HUES64 (cell line): ENCODE measurements at regions not wholly inside any gene's neighbourhood (a gene's known extent, or its start where the extent isn't known, plus 50 kb on each side); places are given as distances from the start of the nearest gene placed in this dataset.
"Not testable (repeated sequence)": the region's sequence is repeated elsewhere in the genome, so short reads cannot be mapped to it uniquely, and the experiment has no call there.

Source experiments
- H3K27ac ChIP-seq: 2 replicates; pipeline ENCODE4 v1.7.0; 2013; ENCODE audit warnings: low read depth, low read length, inconsistent platforms
- H3K27me3 ChIP-seq: 2 replicates; pipeline ENCODE4 v1.6.1; 2013; ENCODE audit warnings: mild to moderate bottlenecking, low read length; ENCODE audit not compliant: insufficient read depth
- H3K36me3 ChIP-seq: 2 replicates; pipeline ENCODE4 v1.6.1; 2013; ENCODE audit warnings: mild to moderate bottlenecking, low read length; ENCODE audit not compliant: insufficient read depth
- H3K4me1 ChIP-seq: 2 replicates; pipeline ENCODE4 v1.6.1; 2013; ENCODE audit warnings: mild to moderate bottlenecking, low read length, moderate library complexity; ENCODE audit not compliant: insufficient read depth
- H3K4me3 ChIP-seq: 2 replicates; pipeline ENCODE4 v1.5.1; 2013; ENCODE audit warnings: mild to moderate bottlenecking, low read length, moderate library complexity
- H3K9ac ChIP-seq: 2 replicates; pipeline ENCODE4 v1.6.1; 2013; ENCODE audit warnings: mild to moderate bottlenecking, low read depth, low read length
- H3K9me3 ChIP-seq: 2 replicates; pipeline ENCODE4 v1.6.1; 2013; ENCODE audit warnings: low read depth, low read length; ENCODE audit not compliant: insufficient read depth
- WGBS: fragments of 150-250, 120-280 bp; methylation state at CpG from one replicate; pipeline ENCODE4 v1.1.7; 2013; ENCODE audit warnings: missing lambda C conversion rate; 5-methylcytosine and 5-hydroxymethylcytosine counted together

DNA sequence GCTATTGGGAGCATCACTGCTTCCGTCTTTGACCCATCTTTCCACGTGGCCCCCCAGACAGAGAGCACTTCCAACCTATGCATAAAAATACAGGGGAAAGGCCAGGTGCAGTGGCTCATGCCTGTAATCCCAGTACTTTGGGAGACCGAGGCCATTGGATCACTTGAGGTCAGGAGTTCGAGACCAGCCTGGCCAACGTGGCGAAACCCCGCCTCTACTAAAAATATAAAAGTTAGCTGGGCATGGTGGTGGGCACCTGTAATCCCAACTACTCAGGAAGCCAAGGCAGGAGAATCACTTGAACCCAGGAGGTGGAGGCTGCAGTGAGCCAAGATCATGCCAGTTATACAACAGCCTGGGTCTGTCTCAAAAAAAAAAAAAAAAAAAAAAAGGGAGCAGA lies 55.9 kb upstream of the URI1 start:
- WGBS: 95% methylated on average over 7 of the region's 7 CpGs
- H3K9ac ChIP-seq, H3K9me3 ChIP-seq, H3K36me3 ChIP-seq, H3K27ac ChIP-seq, H3K4me1 ChIP-seq, H3K4me3 ChIP-seq, H3K27me3 ChIP-seq: not testable (repeated sequence)

DNA sequence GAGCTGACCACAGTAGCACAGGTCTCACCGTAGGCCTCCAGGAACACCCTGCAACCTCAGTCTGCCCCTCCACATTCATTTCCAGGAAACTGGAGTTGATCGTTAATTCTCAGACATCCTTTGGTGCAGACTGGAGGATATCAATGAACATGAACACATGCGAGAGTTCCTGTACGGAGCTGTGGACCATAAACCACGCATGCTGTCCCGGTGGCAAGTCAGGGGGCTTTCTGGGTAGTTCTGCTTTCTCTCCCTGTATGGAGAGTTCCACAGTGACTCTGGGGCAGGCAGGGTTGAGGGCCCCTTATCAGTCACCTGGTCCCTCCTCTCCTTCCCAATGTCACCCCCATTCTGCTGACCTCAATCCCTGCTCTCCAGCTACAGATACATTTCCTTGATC lies 55.5 kb upstream of the URI1 start:
- H3K4me1 ChIP-seq: 0 out of 2 replicates have a peak, but pooled peaks cover 3% of the 10 kb centered on the region
- no peaks in the 10 kb centered on the region for H3K9me3 ChIP-seq
- H3K36me3 ChIP-seq: no peaks in the 10 kb centered on the region
- no peak overlapping the region for H3K27ac ChIP-seq
- no peak overlapping the region for H3K4me3 ChIP-seq
- H3K27me3 ChIP-seq: no peaks in the 10 kb centered on the region
- H3K9ac ChIP-seq: no peak overlapping the region
- 95% methylated on average over 6 of the region's 6 CpGs for WGBS

DNA sequence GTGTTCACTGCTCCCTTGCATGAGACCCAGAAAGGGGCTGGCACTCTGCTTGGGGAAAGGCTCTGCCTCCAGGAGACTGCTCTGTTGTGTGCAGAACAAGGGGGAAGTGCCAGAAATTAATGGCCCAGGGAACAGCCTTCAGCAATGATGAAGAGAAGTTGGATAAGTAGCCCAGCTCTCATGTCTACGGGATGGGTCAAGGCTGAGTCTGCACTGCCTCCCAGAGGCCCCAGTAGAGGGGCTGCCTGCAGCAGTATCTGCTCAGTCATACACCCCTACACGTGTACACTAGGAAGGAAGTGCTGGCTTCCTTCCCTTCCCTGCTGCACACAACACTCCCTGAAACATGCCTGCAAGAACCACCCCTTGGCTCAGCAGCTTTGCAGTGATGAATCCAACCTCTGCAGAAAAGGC lies 54.6 kb upstream of the URI1 start:
- no peaks in the 10 kb centered on the region for H3K36me3 ChIP-seq
- H3K4me3 ChIP-seq: no peak overlapping the region
- WGBS: 58% methylated on average over 2 of the region's 2 CpGs
- H3K27me3 ChIP-seq: no peaks in the 10 kb centered on the region
- H3K4me1 ChIP-seq: 0 out of 2 replicates have a peak, but pooled peaks cover 3% of the 10 kb centered on the region
- no peak overlapping the region for H3K9ac ChIP-seq
- no peak overlapping the region for H3K27ac ChIP-seq
- no peaks in the 10 kb centered on the region for H3K9me3 ChIP-seq

DNA sequence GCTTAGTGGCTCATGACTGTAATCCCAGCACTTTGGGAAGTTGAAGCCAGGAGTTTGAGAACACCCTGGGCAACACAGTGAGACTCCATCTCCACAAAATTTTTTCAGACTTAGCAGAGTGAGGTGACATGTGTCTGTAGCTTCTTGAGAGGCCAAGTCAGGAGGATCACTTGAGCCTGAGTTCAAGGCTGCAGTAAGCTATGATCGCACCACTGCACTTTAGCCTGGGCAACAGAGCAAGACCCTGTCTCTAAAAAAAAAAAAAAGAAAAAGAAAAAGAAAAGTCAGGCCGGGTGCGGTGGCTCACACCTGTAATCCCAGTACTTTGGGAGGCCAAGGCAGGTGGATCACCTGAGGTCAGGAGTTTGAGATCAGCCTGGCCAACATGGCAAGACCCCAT lies 54.0 kb upstream of the URI1 start:
- not testable (repeated sequence) for H3K4me1 ChIP-seq, H3K4me3 ChIP-seq, H3K27me3 ChIP-seq, H3K9ac ChIP-seq, H3K27ac ChIP-seq, H3K36me3 ChIP-seq, H3K9me3 ChIP-seq
- 94% methylated on average over 3 of the region's 3 CpGs for WGBS

DNA sequence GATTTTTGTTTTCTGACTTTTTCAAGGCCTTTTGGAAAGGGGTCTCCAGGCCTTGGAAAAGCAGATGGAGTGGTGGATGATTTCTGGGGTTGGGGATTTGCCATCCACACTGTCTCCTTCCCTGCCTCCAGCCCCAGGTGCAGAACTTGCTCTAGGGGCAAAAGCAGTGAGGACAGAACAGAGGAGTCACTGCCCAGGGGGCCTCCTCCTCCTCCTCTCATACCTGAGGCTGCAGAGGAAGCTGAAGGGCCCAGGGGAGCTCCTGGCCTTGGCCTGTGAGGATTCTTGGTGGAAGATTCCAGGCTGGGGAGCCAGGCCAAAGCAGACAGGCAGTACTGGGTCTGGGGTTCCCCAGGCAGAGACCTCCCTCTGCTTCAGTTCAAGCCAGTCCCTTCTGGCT lies 52.3 kb upstream of the URI1 start:
- Histone ChIP-seq H3K36me3 (no peaks in the 10 kb centered on the region), H3K4me3 (no peak overlapping the region), H3K9ac (no peak overlapping the region), H3K4me1 (no peaks in the 10 kb centered on the region), H3K27me3 (no peaks in the 10 kb centered on the region), H3K27ac (no peak overlapping the region), H3K9me3 (no peaks in the 10 kb centered on the region)

DNA sequence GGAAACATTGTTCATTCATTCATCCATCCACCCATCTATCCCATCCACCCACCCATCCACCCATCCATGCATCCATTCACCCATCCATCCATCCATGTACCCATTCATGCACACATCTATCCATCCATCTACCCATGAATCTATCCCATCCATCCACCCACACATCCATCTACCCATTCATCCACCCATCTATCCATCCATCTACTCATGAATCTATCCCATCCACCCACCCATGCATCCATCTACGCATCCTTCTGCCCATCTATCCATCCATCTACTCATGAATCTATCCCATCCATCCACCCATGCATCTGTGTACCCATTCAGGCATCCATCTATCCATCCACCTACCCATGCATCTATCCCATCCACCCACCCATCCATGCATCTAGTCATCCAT lies 51.6 kb upstream of the URI1 start:
- no peak overlapping the region for H3K4me3 ChIP-seq
- H3K9me3 ChIP-seq: no peaks in the 10 kb centered on the region
- H3K4me1 ChIP-seq: no peaks in the 10 kb centered on the region
- no peaks in the 10 kb centered on the region for H3K36me3 ChIP-seq
- H3K27me3 ChIP-seq: no peaks in the 10 kb centered on the region
- no peak overlapping the region for H3K27ac ChIP-seq
- no peak overlapping the region for H3K9ac ChIP-seq
- 92% methylated on average over 1 of the region's 1 CpG for WGBS
